IMR-90 (cell line): ENCODE measurements at regions not wholly inside any gene's neighbourhood (a gene's known extent, or its start where the extent isn't known, plus 50 kb on each side); places are given as distances from the start of the nearest gene placed in this dataset.

Experiments
- ATAC-seq: fragments of 200-7000 bp; cut with Tn5 transposase; 2 replicates; pipeline ENCODE4 v1.9.1; 2020; ENCODE audit warnings: low read depth, mild to moderate bottlenecking, moderate library complexity
- BruUV-seq: library from RNA; stranded (reverse); fragments of 400-500 nt; replicated peaks from 2 replicates; lab custom pipeline; 2021; lab: Mats Ljungman, UMichigan
- CTCF ChIA-PET: fragments of 300-600 bp; formaldehyde crosslinking; extraction: SDS; loops from one replicate; lab custom pipeline; 2021; ENCODE audit warnings: antibody characterized with exemption; lab: Yijun Ruan, JAX
- POLR2A ChIA-PET: fragments of 300-600 bp; sonication (Branson Sonifier 250); formaldehyde crosslinking; loops from one replicate; lab custom pipeline; 2022; ENCODE audit warnings: antibody characterized with exemption; ENCODE audit not compliant: unreplicated experiment; lab: Charles Lee
- DNase-seq: peaks from one replicate; pipeline ENCODE4 v3.0.0; 2013
- H2AFZ ChIP-seq: replicated peaks from 2 replicates; pipeline ENCODE3; 2013; ENCODE audit warnings: low read length, mild to moderate bottlenecking; ENCODE audit not compliant: poor library complexity
- H2AK5ac ChIP-seq: 2 replicates; pipeline ENCODE4 v1.6.1; 2013; ENCODE audit warnings: low read depth, low read length, inconsistent platforms
- H2AK9ac ChIP-seq: replicated peaks from 2 replicates; pipeline ENCODE3; 2013; ENCODE audit warnings: mild to moderate bottlenecking, low read depth, low read length, moderate library complexity; ENCODE audit not compliant: poor library complexity
- H2BK120ac ChIP-seq: 2 replicates; pipeline ENCODE4 v1.6.1; 2013; ENCODE audit warnings: low read depth, low read length, inconsistent platforms
- H2BK15ac ChIP-seq: 3 replicates; pipeline ENCODE4 v1.6.1; 2013; ENCODE audit warnings: low read depth, low read length, inconsistent platforms
- H2BK20ac ChIP-seq: 2 replicates; pipeline ENCODE4 v1.6.1; 2013; ENCODE audit warnings: low read depth, mild to moderate bottlenecking, inconsistent platforms, low read length, moderate library complexity
- H2BK5ac ChIP-seq: 2 replicates; pipeline ENCODE4 v1.6.1; 2013; ENCODE audit warnings: mild to moderate bottlenecking, low read depth, low read length, inconsistent platforms; ENCODE audit not compliant: poor library complexity, severe bottlenecking
- H3K14ac ChIP-seq: replicated peaks from 2 replicates; pipeline ENCODE4 v1.6.1; 2013; ENCODE audit warnings: low read depth, low read length, inconsistent platforms
- H3K18ac ChIP-seq: 2 replicates; pipeline ENCODE4 v1.6.1; 2013; ENCODE audit warnings: low read depth, low read length, control low read depth
- H3K23ac ChIP-seq: 2 replicates; pipeline ENCODE4 v1.6.1; 2013; ENCODE audit warnings: low read depth, low read length, inconsistent platforms
- H3K27ac ChIP-seq: 2 replicates; pipeline ENCODE4 v1.5.1; 2013; ENCODE audit warnings: mild to moderate bottlenecking, control low read depth, low read length; ENCODE audit not compliant: insufficient read depth
- H3K27me3 ChIP-seq: 2 replicates; pipeline ENCODE4 v1.6.1; 2013; ENCODE audit warnings: low read length; ENCODE audit not compliant: control insufficient read depth, insufficient read depth
- H3K36me3 ChIP-seq: 2 replicates; pipeline ENCODE4 v1.6.1; 2013; ENCODE audit warnings: low read length, mixed read lengths; ENCODE audit not compliant: control insufficient read depth, insufficient read depth
- H3K4ac ChIP-seq: 2 replicates; pipeline ENCODE4 v1.6.1; 2013; ENCODE audit warnings: low read depth, low read length, inconsistent platforms
- H3K4me1 ChIP-seq: 2 replicates; pipeline ENCODE4 v1.6.1; 2013; ENCODE audit warnings: low read length, mixed read lengths; ENCODE audit not compliant: control insufficient read depth, insufficient read depth
- H3K4me2 ChIP-seq: 2 replicates; pipeline ENCODE4 v1.6.1; 2013; ENCODE audit warnings: low read depth, mild to moderate bottlenecking, control low read depth, low read length, moderate library complexity
- H3K4me3 ChIP-seq: 2 replicates; pipeline ENCODE4 v1.5.1; 2013; ENCODE audit warnings: low read depth, mild to moderate bottlenecking, control low read depth, low read length, moderate library complexity; ENCODE audit not compliant: insufficient read depth
- H3K56ac ChIP-seq: 2 replicates; pipeline ENCODE4 v1.6.1; 2013; ENCODE audit warnings: low read length, inconsistent platforms; ENCODE audit not compliant: insufficient read depth; ENCODE audit errors: extremely low read depth
- H3K79me1 ChIP-seq, 2 experiments: 2 replicates each; pipeline ENCODE4 v1.6.1; 2013; ENCODE audit warnings: low read length in 2 of 2, inconsistent platforms in 1 of 2, low read depth in 1 of 2
- H3K9ac ChIP-seq: 2 replicates; pipeline ENCODE4 v1.6.1; 2013; ENCODE audit warnings: low read depth, low read length, control low read depth
- H3K9me1 ChIP-seq: 2 replicates; pipeline ENCODE4 v1.6.1; 2013; ENCODE audit warnings: low read length, inconsistent platforms; ENCODE audit not compliant: insufficient read depth
- H3K9me3 ChIP-seq: 2 replicates; pipeline ENCODE4 v1.6.1; 2013; ENCODE audit warnings: low read length; ENCODE audit not compliant: control insufficient read depth, insufficient read depth
- H4K20me1 ChIP-seq: 2 replicates; pipeline ENCODE4 v1.6.1; 2013; ENCODE audit warnings: low read length, inconsistent platforms; ENCODE audit not compliant: insufficient read depth
- H4K5ac ChIP-seq: 2 replicates; pipeline ENCODE4 v1.6.1; 2013; ENCODE audit warnings: mild to moderate bottlenecking, low read depth, low read length, control low read depth
- H4K8ac ChIP-seq, 2 experiments: 2 replicates each; pipeline ENCODE4 v1.6.1; 2013; ENCODE audit warnings: low read depth in 2 of 2, low read length in 2 of 2, control low read depth in 1 of 2, inconsistent platforms in 1 of 2
- H4K91ac ChIP-seq: 2 replicates; pipeline ENCODE4 v1.6.1; 2013; ENCODE audit warnings: low read depth, low read length, inconsistent platforms; ENCODE audit not compliant: insufficient read depth
- BHLHE40 ChIP-seq: fragments of 150-350 bp; IDR thresholded peaks from 2 replicates; pipeline ENCODE4 v1.6.1; 2016; ENCODE audit warnings: mild to moderate bottlenecking, low read depth, low read length
- CEBPB ChIP-seq: IDR thresholded peaks from 2 replicates; pipeline ENCODE4 v1.6.1; 2012; ENCODE audit warnings: low read depth, low read length, improper control_type of control experiment
- CHD1 ChIP-seq: IDR thresholded peaks from 2 replicates; pipeline ENCODE4 v1.6.1; 2012; ENCODE audit warnings: low read depth, low read length, improper control_type of control experiment
- FOS ChIP-seq: fragments of 150-350 bp; IDR thresholded peaks from 2 replicates; pipeline ENCODE4 v1.6.1; 2016; ENCODE audit warnings: low read depth, low read length
- MAFK ChIP-seq: IDR thresholded peaks from 2 replicates; pipeline ENCODE4 v1.6.1; 2012; ENCODE audit warnings: low read depth, low read length, improper control_type of control experiment
- MAZ ChIP-seq: IDR thresholded peaks from 2 replicates; pipeline ENCODE4 v1.6.1; 2012; ENCODE audit warnings: low read depth, mild to moderate bottlenecking, low read length, improper control_type of control experiment, moderate library complexity, borderline replicate concordance
- MXI1 ChIP-seq: IDR thresholded peaks from 2 replicates; pipeline ENCODE4 v1.6.1; 2012; ENCODE audit warnings: low read depth, mild to moderate bottlenecking, low read length, moderate library complexity, borderline replicate concordance
- NFE2L2 ChIP-seq: fragments of 150-350 bp; IDR thresholded peaks from 2 replicates; pipeline ENCODE4 v1.6.1; 2016; ENCODE audit warnings: low read depth, mild to moderate bottlenecking, low read length
- POLR2A ChIP-seq: IDR thresholded peaks from 2 replicates; pipeline ENCODE4 v1.6.1; 2012; ENCODE audit warnings: mild to moderate bottlenecking, low read depth, low read length
- RAD21 ChIP-seq: IDR thresholded peaks from 2 replicates; pipeline ENCODE4 v1.6.1; 2012; ENCODE audit warnings: low read length, improper control_type of control experiment
- RCOR1 ChIP-seq: IDR thresholded peaks from 2 replicates; pipeline ENCODE4 v1.6.1; 2012; ENCODE audit warnings: mild to moderate bottlenecking, low read length, improper control_type of control experiment; ENCODE audit not compliant: insufficient replicate concordance
- RFX5 ChIP-seq: IDR thresholded peaks from 2 replicates; pipeline ENCODE4 v1.8.0; 2012; ENCODE audit warnings: low read depth, mild to moderate bottlenecking, low read length, moderate library complexity
- SMC3 ChIP-seq: fragments of 150-350 bp; IDR thresholded peaks from 2 replicates; pipeline ENCODE4 v1.6.1; 2016; ENCODE audit warnings: low read depth, mild to moderate bottlenecking, antibody characterized with exemption, low read length, moderate library complexity
- WGBS, 2 experiments: methylation state at CpG; one replicate each; pipeline versions ENCODE4 v1.1.5 to v1.1.7; 2013; ENCODE audit warnings: missing lambda C conversion rate in 2 of 2; ENCODE audit not compliant: insufficient read length in 1 of 2; ENCODE audit errors: extremely low coverage in 2 of 2; 5-methylcytosine and 5-hydroxymethylcytosine counted together
- dilution Hi-C: fragments of 300-500 bp; cut with HindIII; formaldehyde crosslinking; loops from one replicate; pipeline ENCODE4 v1.14.3; 2018; ENCODE audit warnings: low sequenced_read_pairs; ENCODE audit not compliant: unreplicated experiment
- in situ Hi-C: fragments of 300-500 bp; cut with MboI; formaldehyde crosslinking; loops from 3 replicates; pipeline ENCODE4 v1.14.3; 2019; ENCODE audit warnings: low sequenced_read_pairs, inconsistent platforms, mixed read lengths
- intact Hi-C: fragments of 100-400 bp; cut with micrococcal nuclease; formaldehyde crosslinking; loops from 2 replicates; pipeline ENCODE4 v1.10.0; 2022
- TF ChIP-seq, protein P1 (sequence below): fragments of 150-350 bp; IDR thresholded peaks from 2 replicates; pipeline ENCODE4 v1.6.1; 2017; ENCODE audit warnings: mild to moderate bottlenecking, antibody characterized with exemption, low read length, low read depth
- TF ChIP-seq, protein P2 (sequence below): fragments of 150-350 bp; IDR thresholded peaks from 2 replicates; pipeline ENCODE4 v1.6.1; 2016; ENCODE audit warnings: low read depth, mild to moderate bottlenecking, low read length, moderate library complexity, borderline replicate concordance
- TF ChIP-seq, protein P3 (sequence below): conservative IDR thresholded peaks from 2 replicates; pipeline ENCODE4 v1.5.1; 2012; ENCODE audit warnings: mild to moderate bottlenecking, low read depth, low read length, improper control_type of control experiment

DNA sequence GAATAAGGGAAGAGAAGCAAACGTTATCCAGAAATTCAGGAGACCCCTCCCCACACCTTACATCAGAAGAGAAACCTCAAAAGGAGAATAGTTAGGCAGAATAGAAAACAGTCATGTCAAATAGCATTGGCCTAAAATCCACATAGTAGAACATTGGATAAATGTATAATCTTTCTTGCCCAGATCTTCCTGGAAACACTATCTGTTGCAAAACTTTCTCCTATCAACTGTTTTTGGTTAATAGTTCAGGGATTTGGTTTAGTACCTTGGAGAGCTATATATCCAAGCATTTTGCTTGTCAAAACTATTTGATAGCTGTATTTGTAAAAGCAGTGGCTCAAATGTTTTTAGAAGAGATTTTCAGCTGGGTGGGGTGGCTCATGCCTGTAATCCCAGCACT lies 74.3 kb upstream of the PHACTR2 start:
- H3K14ac ChIP-seq = no peak overlapping the region
- no peak overlapping the region for H3K18ac ChIP-seq
- DNase-seq (no peak), ATAC-seq (no peak)
- H3K9me1 ChIP-seq = no peaks in the 10 kb centered on the region
- TF ChIP-seq CHD1 (no peak), MAFK (no peak), RAD21 (no peak), RFX5 (no peak), NFE2L2 (no peak), FOS (no peak), MAZ (no peak), MXI1 (no peak), CEBPB (no peak), RCOR1 (no peak), POLR2A (no peak), BHLHE40 (no peak), SMC3 (no peak)
- TF ChIP-seq, protein P1, sequence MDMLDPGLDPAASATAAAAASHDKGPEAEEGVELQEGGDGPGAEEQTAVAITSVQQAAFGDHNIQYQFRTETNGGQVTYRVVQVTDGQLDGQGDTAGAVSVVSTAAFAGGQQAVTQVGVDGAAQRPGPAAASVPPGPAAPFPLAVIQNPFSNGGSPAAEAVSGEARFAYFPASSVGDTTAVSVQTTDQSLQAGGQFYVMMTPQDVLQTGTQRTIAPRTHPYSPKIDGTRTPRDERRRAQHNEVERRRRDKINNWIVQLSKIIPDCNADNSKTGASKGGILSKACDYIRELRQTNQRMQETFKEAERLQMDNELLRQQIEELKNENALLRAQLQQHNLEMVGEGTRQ = no peak
- TF ChIP-seq, protein P2, sequence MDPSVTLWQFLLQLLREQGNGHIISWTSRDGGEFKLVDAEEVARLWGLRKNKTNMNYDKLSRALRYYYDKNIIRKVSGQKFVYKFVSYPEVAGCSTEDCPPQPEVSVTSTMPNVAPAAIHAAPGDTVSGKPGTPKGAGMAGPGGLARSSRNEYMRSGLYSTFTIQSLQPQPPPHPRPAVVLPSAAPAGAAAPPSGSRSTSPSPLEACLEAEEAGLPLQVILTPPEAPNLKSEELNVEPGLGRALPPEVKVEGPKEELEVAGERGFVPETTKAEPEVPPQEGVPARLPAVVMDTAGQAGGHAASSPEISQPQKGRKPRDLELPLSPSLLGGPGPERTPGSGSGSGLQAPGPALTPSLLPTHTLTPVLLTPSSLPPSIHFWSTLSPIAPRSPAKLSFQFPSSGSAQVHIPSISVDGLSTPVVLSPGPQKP = no peak
- TF ChIP-seq, protein P3, sequence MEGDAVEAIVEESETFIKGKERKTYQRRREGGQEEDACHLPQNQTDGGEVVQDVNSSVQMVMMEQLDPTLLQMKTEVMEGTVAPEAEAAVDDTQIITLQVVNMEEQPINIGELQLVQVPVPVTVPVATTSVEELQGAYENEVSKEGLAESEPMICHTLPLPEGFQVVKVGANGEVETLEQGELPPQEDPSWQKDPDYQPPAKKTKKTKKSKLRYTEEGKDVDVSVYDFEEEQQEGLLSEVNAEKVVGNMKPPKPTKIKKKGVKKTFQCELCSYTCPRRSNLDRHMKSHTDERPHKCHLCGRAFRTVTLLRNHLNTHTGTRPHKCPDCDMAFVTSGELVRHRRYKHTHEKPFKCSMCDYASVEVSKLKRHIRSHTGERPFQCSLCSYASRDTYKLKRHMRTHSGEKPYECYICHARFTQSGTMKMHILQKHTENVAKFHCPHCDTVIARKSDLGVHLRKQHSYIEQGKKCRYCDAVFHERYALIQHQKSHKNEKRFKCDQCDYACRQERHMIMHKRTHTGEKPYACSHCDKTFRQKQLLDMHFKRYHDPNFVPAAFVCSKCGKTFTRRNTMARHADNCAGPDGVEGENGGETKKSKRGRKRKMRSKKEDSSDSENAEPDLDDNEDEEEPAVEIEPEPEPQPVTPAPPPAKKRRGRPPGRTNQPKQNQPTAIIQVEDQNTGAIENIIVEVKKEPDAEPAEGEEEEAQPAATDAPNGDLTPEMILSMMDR = no peak
- no CpG with 5 or more reads among the region's 1 CpG for WGBS, 2 experiments
- no peak overlapping the region for H2BK15ac ChIP-seq
- H3K4ac ChIP-seq = no peak overlapping the region
- in situ Hi-C loops = no loop called here
- H3K23ac ChIP-seq = no peak overlapping the region
- ChIA-PET POLR2A (interaction anchor here (0.6 kb wide), 1 partner anchor 15 kb away, joined by 3 read pairs; no protein-coding TSS in a partner anchor), CTCF (no interaction called here)
- no peaks in the 10 kb centered on the region for H3K27me3 ChIP-seq
- no peak overlapping the region for H3K4me3 ChIP-seq
- H2BK5ac ChIP-seq = no peak overlapping the region
- intact Hi-C loops = no loop called here
- no peak overlapping the region for H4K8ac ChIP-seq
- no peaks in the 10 kb centered on the region for H3K36me3 ChIP-seq
- no TSS peak for BruUV-seq
- H2AK9ac ChIP-seq = no peak overlapping the region
- H3K79me1 ChIP-seq = peaks cover 0 to 5% of the 10 kb centered on the region in 2 experiments; a peak in 1 of 4 replicates
- H2BK120ac ChIP-seq = no peak overlapping the region
- no peak overlapping the region for H3K56ac ChIP-seq
- no peak overlapping the region for H3K4me2 ChIP-seq
- no peaks in the 10 kb centered on the region for H3K9me3 ChIP-seq
- dilution Hi-C loops = no loop called here
- H2BK20ac ChIP-seq = no peak overlapping the region
- no peaks in the 10 kb centered on the region for H4K20me1 ChIP-seq
- no peak overlapping the region for H2AK5ac ChIP-seq
- no peak overlapping the region for H3K9ac ChIP-seq
- no peak overlapping the region for H3K27ac ChIP-seq
- peaks cover 1% of the 10 kb centered on the region; the same call in 1 of the 2 replicates for H3K4me1 ChIP-seq
- no peak overlapping the region for H4K5ac ChIP-seq
- no peak overlapping the region for H4K91ac ChIP-seq
- H2AFZ ChIP-seq = no peak overlapping the region
